ENCODE measurements at regions not wholly inside any gene's neighbourhood (a gene's known extent, or its start where the extent isn't known, plus 50 kb on each side); places are given as distances from the start of the nearest gene placed in this dataset.

DNA sequence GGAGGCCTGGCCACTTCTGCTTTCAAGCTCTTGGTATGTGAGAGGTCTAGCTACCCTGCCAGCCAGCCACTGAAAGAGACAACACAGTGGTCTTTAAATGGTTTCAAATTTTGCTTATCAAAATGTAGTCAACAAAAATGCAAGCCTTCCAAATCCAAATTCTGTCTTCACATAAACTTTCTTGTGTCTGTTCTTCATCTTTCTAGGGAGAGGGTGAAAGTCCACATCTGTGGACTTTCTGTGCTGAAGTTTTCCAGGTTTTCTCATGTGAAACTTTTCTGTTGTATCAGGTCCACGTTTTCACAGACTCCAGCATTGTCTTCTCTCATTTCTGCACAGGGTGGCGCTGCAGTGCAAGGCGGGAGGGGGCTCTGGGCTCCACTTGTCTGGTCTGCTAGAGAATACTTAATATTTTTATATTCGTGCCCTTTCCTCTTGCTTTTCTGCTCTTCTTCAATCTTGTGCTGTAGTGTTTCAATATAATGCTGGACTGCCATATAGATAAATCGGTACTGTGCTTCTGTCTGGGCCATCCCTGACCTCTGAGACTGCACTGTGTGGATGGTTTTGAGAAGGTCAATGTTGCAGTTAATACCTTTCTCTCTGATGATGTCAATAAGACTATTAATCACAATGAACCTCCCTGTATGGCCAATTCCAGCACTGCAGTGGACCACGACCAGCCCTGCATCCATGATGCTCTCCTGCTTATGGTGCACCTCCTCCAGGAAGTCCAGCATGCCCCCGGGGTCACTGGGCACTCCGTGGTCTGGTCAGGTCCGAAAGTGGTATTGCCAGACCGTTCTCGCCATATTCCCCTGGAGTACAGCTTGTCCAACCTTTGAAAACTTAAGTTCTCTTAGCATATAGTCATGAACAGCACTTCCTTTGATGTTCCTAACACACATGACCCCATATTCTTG lies 161.6 kb upstream of the TNFAIP3 start:
- H3K4me1 ChIP-seq (ENCODE audit: control insufficient read depth in 1 of 2, insufficient read depth in 2 of 2, low read length in 2 of 2) = peaks cover 12 to 24% of the 10 kb centered on the region in 2 donors
- H3K9ac ChIP-seq (ENCODE audit: low read depth in 1 of 2, low read length in 2 of 2) = no peak overlapping the region
- no peak overlapping the region for H3K27ac ChIP-seq (ENCODE audit: low read depth, low read length)
- H3K27me3 ChIP-seq (ENCODE audit: control insufficient read depth in 1 of 2, insufficient read depth in 2 of 2, low read length in 2 of 2) = no peaks in the 10 kb centered on the region
- no peak overlapping the region for H3K4me3 ChIP-seq (ENCODE audit: low read depth in 1 of 2, low read length in 2 of 2)
- no peaks in the 10 kb centered on the region for H3K36me3 ChIP-seq (ENCODE audit: control insufficient read depth in 1 of 2, insufficient read depth in 2 of 2, low read length in 2 of 2)
- H3K9me3 ChIP-seq (ENCODE audit: control insufficient read depth in 1 of 2, low read length in 2 of 2) = no peaks in the 10 kb centered on the region

DNA sequence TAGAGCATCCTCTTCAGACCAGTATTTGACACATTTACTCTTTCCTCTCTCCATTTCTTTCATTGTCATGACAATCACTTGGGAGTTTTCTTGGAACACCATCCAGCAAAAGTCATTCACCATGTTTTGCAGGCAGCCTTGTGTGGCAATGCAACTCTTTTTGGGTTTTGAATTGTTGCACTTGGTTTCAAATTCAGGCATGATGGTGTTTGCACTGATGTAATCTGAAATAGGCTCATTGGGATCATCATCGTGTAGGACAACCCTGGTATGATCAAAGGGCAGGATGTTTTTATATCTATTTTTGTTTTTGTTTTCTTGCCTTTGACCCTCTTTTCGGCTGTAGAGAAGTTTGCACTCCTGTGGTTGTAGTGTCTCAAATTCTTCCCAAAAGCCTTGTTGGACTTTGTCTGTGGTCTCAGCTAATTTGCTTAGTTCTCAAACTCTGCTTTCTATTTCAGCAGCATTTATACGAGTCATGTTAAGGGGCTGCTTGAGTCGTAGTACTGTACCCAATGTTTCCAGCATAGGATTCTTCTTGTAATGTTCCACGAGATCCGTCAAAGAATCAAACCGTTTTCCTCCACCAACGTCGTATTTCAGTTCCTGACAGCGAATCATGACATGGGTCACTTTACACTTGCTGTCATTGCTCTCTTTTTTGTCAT lies 160.8 kb upstream of the TNFAIP3 start:
- no peaks in the 10 kb centered on the region for H3K27me3 ChIP-seq (ENCODE audit: control insufficient read depth in 1 of 2, insufficient read depth in 2 of 2, low read length in 2 of 2)
- H3K9ac ChIP-seq (ENCODE audit: low read depth in 1 of 2, low read length in 2 of 2) = no peak overlapping the region
- H3K4me1 ChIP-seq (ENCODE audit: control insufficient read depth in 1 of 2, insufficient read depth in 2 of 2, low read length in 2 of 2) = peaks cover 12 to 27% of the 10 kb centered on the region in 2 donors
- H3K27ac ChIP-seq (ENCODE audit: low read depth, low read length) = no peak overlapping the region
- H3K9me3 ChIP-seq (ENCODE audit: control insufficient read depth in 1 of 2, low read length in 2 of 2) = no peaks in the 10 kb centered on the region
- H3K4me3 ChIP-seq (ENCODE audit: low read depth in 1 of 2, low read length in 2 of 2) = no peak overlapping the region
- no peaks in the 10 kb centered on the region for H3K36me3 ChIP-seq (ENCODE audit: control insufficient read depth in 1 of 2, insufficient read depth in 2 of 2, low read length in 2 of 2)

DNA sequence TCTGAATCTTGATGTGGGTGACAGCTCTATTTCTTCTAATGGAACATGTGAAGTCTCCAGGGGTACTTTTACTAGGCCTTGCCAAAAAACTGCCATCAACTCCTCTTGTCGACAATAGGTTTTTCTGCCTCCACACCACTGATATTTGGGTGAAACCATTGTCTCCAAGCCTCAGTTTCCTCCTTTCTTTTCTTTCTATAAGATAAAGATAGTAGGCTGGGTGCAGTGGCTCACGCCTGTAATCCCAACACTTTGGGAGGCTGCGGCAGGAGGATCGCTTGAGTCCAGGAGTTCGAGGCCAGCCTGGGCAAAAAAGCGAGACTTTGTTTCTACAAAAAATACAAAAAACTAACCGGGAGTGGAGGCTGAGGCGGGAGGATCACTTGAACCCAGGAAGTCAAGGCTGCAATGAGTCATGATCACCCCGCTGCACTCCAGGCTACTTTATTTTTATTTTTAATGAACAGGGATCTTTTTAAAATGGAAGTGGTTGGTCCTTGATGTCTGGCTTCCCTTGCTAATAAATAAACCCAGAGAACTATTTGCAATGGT lies 159.9 kb upstream of the TNFAIP3 start:
- H3K4me3 ChIP-seq (ENCODE audit: low read depth in 1 of 2, low read length in 2 of 2) = no peak overlapping the region
- no peak overlapping the region for H3K27ac ChIP-seq (ENCODE audit: low read depth, low read length)
- no peaks in the 10 kb centered on the region for H3K27me3 ChIP-seq (ENCODE audit: control insufficient read depth in 1 of 2, insufficient read depth in 2 of 2, low read length in 2 of 2)
- no peaks in the 10 kb centered on the region for H3K36me3 ChIP-seq (ENCODE audit: control insufficient read depth in 1 of 2, insufficient read depth in 2 of 2, low read length in 2 of 2)
- peaks cover 12 to 27% of the 10 kb centered on the region in 2 donors for H3K4me1 ChIP-seq (ENCODE audit: control insufficient read depth in 1 of 2, insufficient read depth in 2 of 2, low read length in 2 of 2)
- H3K9ac ChIP-seq (ENCODE audit: low read depth in 1 of 2, low read length in 2 of 2) = peak overlapping the region in 1 of 2 donors; percentile 35
- H3K9me3 ChIP-seq (ENCODE audit: control insufficient read depth in 1 of 2, low read length in 2 of 2) = no peaks in the 10 kb centered on the region

DNA sequence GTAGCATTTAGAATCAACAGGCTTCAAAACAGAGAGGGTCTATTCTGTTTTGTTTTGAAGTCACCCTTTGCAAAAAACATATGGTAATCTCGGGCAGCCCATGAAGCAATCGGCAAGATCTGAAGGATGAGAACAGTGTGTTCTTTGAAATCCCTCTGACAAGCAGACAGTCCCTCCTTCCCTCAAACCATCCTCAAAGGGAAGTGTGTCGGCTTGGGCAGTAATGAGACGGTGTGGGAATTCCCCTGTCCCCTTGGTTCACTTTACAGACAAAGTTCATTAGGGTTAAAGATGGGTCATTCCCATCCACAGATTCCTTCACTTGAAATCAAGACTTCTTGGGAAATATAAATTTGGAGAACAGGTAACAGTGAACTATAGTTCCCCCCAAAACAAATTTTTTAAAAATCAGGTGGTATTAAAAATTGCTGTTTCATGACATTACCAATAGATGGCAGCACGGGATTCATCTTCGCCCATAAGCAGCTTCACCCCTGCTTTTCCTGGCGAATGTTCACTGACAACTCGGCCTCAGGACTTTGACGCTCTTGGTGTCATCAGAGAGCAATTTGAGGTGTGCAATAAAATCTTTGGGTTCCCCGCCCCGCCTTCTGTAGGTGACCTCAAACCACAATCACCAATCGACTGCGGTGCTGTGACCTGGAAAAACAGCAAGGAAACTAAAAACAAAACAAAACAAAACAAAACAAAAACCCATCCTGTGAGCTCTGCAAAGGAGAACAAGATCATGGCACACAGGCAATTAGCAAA lies 159.3 kb upstream of the TNFAIP3 start:
- H3K9ac ChIP-seq (ENCODE audit: low read depth in 1 of 2, low read length in 2 of 2) = peak overlapping the region in 1 of 2 donors; percentile 35
- H3K4me3 ChIP-seq (ENCODE audit: low read depth in 1 of 2, low read length in 2 of 2) = peak overlapping the region; percentile 17 to 52

DNA sequence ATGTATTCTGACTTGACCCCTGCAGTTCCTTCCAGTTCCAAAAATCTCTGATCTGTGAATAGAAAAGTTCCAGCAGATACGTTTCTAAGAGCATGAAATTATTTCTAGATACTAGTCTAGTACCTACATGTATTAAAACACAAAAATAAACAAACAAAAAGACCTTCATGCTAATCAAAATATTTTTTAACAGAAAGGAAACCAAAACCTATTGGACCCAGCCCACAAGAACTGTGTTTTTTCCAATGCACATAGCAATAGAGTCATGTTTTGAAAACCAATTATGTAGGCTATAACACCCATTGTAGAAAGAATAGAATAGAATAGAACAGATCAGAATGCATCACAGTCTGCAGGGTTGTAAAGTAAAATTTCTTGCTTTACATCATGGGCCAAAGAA lies 158.6 kb upstream of the TNFAIP3 start:
- Histone ChIP-seq H3K4me3 (ENCODE audit: low read depth in 1 of 2, low read length in 2 of 2) (no peak overlapping the region), H3K27me3 (ENCODE audit: control insufficient read depth in 1 of 2, insufficient read depth in 2 of 2, low read length in 2 of 2) (no peaks in the 10 kb centered on the region), H3K9me3 (ENCODE audit: control insufficient read depth in 1 of 2, low read length in 2 of 2) (no peaks in the 10 kb centered on the region), H3K36me3 (ENCODE audit: control insufficient read depth in 1 of 2, insufficient read depth in 2 of 2, low read length in 2 of 2) (no peaks in the 10 kb centered on the region), H3K9ac (ENCODE audit: low read depth in 1 of 2, low read length in 2 of 2) (peak overlapping the region in 1 of 2 donors; percentile 35), H3K4me1 (ENCODE audit: control insufficient read depth in 1 of 2, insufficient read depth in 2 of 2, low read length in 2 of 2) (peaks cover 12 to 27% of the 10 kb centered on the region in 2 donors), H3K27ac (ENCODE audit: low read depth, low read length) (no peak overlapping the region)

More for the DNA sequence above, 159.3 kb upstream of the TNFAIP3 start:
- H3K36me3 ChIP-seq (ENCODE audit: control insufficient read depth in 1 of 2, insufficient read depth in 2 of 2, low read length in 2 of 2) = no peaks in the 10 kb centered on the region
- no peaks in the 10 kb centered on the region for H3K27me3 ChIP-seq (ENCODE audit: control insufficient read depth in 1 of 2, insufficient read depth in 2 of 2, low read length in 2 of 2)
- peaks cover 12 to 27% of the 10 kb centered on the region in 2 donors for H3K4me1 ChIP-seq (ENCODE audit: control insufficient read depth in 1 of 2, insufficient read depth in 2 of 2, low read length in 2 of 2)
- no peak overlapping the region for H3K27ac ChIP-seq (ENCODE audit: low read depth, low read length)
- H3K9me3 ChIP-seq (ENCODE audit: control insufficient read depth in 1 of 2, low read length in 2 of 2) = no peaks in the 10 kb centered on the region

DNA sequence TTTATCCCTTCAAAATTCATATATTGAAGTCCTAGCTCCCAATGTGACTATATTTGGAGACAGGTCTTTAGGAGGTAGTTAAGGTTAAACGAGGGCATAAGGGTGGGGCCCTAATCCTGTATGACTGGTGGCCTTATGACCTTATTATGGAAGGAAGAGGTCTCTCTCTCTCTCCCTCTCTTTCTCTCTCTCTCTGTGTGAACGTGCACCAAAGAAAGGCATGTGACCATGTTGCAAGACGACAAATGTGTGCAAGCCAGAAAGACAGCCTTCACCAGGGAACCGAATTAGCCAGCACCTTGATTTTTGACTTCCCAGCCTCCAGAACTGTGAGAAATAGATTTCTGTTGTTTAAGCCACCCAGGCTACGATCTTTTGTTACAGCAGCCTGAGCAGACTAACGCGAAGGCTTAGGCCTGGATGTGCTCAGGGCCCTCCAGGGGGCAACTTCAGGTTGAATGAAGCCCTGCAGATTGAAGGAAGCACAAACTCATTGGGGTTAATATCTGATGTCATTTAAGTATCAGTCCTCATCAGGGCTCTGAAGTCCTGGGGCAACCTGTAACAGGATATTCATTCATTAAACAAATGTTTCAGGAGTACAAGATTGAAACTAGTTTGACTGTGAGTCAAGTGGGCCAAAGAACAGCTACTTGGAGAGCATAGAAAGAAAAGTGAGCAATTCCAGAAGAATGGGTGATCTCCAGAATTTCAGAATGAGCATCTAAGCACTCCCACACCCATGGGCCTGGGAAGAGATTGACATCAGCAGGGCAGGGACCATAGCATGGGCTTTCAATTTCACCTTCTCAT lies 157.4 kb upstream of the TNFAIP3 start:
- H3K27ac ChIP-seq (ENCODE audit: low read depth, low read length) = no peak overlapping the region
- H3K9me3 ChIP-seq (ENCODE audit: control insufficient read depth in 1 of 2, low read length in 2 of 2) = no peaks in the 10 kb centered on the region

DNA sequence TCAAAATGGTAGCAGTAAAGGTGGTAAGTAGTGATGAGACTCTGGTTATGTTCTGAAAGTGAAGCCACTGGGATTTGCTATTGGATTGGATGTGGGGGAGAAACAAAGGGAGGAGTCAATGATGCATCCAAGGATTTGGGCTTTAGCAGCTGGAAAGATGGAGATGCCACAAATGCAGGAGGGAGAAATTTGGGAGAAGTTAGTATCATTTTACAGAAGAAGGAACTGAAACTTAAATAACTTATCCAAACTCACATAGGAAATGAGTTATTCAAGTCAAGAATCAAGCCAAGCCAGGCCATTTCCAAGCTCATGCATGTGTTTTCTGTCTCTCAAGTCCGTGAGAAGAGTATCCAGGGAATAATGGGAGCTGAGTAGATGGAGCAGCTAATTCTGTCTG lies 155.1 kb upstream of the TNFAIP3 start:
- no peak overlapping the region for H3K4me3 ChIP-seq (ENCODE audit: low read depth in 1 of 2, low read length in 2 of 2)
- no peak overlapping the region for H3K27ac ChIP-seq (ENCODE audit: low read depth, low read length)
- H3K9ac ChIP-seq (ENCODE audit: low read depth in 1 of 2, low read length in 2 of 2) = no peak overlapping the region
- H3K4me1 ChIP-seq (ENCODE audit: control insufficient read depth in 1 of 2, insufficient read depth in 2 of 2, low read length in 2 of 2) = peaks cover 12 to 20% of the 10 kb centered on the region in 2 donors
- H3K9me3 ChIP-seq (ENCODE audit: control insufficient read depth in 1 of 2, low read length in 2 of 2) = no peaks in the 10 kb centered on the region
- no peaks in the 10 kb centered on the region for H3K27me3 ChIP-seq (ENCODE audit: control insufficient read depth in 1 of 2, insufficient read depth in 2 of 2, low read length in 2 of 2)
- H3K36me3 ChIP-seq (ENCODE audit: control insufficient read depth in 1 of 2, insufficient read depth in 2 of 2, low read length in 2 of 2) = no peaks in the 10 kb centered on the region

More for the DNA sequence above, 157.4 kb upstream of the TNFAIP3 start:
- Histone ChIP-seq H3K4me1 (ENCODE audit: control insufficient read depth in 1 of 2, insufficient read depth in 2 of 2, low read length in 2 of 2) (peaks cover 12 to 27% of the 10 kb centered on the region in 2 donors), H3K4me3 (ENCODE audit: low read depth in 1 of 2, low read length in 2 of 2) (no peak overlapping the region), H3K36me3 (ENCODE audit: control insufficient read depth in 1 of 2, insufficient read depth in 2 of 2, low read length in 2 of 2) (no peaks in the 10 kb centered on the region), H3K27me3 (ENCODE audit: control insufficient read depth in 1 of 2, insufficient read depth in 2 of 2, low read length in 2 of 2) (no peaks in the 10 kb centered on the region), H3K9ac (ENCODE audit: low read depth in 1 of 2, low read length in 2 of 2) (no peak overlapping the region)

DNA sequence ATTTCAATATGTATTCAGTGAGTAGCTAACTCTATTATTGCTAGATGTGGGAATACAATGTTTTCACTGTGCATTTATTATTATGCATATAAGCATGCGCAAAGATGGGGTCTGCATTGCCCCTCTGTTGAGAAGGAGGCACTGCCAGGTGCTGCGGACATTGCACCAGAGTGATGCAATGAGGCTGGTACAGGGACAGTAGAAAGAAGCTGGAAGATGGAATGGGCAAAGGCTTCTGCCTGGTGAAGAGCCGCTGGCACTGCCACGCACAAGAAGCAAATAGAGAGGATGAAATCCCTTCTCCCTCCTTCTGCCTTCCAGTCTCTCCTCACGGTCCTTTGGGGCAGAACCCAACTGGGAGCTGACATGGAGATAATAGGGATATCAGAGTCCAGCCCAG lies 154.5 kb upstream of the TNFAIP3 start:
- Histone ChIP-seq H3K4me1 (ENCODE audit: control insufficient read depth in 1 of 2, insufficient read depth in 2 of 2, low read length in 2 of 2) (peaks cover 8 to 17% of the 10 kb centered on the region in 2 donors), H3K27me3 (ENCODE audit: control insufficient read depth in 1 of 2, insufficient read depth in 2 of 2, low read length in 2 of 2) (no peaks in the 10 kb centered on the region), H3K9me3 (ENCODE audit: control insufficient read depth in 1 of 2, low read length in 2 of 2) (no peaks in the 10 kb centered on the region), H3K9ac (ENCODE audit: low read depth in 1 of 2, low read length in 2 of 2) (no peak overlapping the region), H3K27ac (ENCODE audit: low read depth, low read length) (no peak overlapping the region), H3K36me3 (ENCODE audit: control insufficient read depth in 1 of 2, insufficient read depth in 2 of 2, low read length in 2 of 2) (no peaks in the 10 kb centered on the region), H3K4me3 (ENCODE audit: low read depth in 1 of 2, low read length in 2 of 2) (no peak overlapping the region)

DNA sequence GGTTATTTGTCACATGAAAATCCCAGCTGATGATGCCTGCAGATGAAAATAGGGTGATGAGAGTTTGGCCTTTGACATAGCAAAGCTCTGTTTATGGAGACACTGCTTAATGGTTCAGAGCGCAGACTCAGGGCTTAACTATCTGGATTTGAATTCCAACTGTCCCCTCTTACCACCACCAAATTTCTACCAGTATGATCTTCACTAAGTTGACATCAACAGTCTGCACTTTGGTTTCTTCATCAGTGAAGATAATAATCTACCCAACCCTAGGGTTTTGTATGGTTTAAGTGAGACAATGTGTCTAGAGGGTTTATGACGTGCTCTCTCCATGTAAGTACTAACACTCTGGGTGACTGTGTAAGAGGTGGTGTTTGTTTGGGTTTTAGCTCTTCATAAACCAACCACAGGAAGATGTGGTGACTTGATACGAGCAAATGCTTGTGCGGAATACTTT lies 151.4 kb upstream of the TNFAIP3 start:
- Histone ChIP-seq H3K9me3 (ENCODE audit: control insufficient read depth in 1 of 2, low read length in 2 of 2) (no peaks in the 10 kb centered on the region), H3K27ac (ENCODE audit: low read depth, low read length) (no peak overlapping the region)

More for the DNA sequence above, 151.4 kb upstream of the TNFAIP3 start:
- Histone ChIP-seq H3K36me3 (ENCODE audit: control insufficient read depth in 1 of 2, insufficient read depth in 2 of 2, low read length in 2 of 2) (no peaks in the 10 kb centered on the region), H3K4me1 (ENCODE audit: control insufficient read depth in 1 of 2, insufficient read depth in 2 of 2, low read length in 2 of 2) (peaks cover 0 to 1% of the 10 kb centered on the region in 2 donors), H3K4me3 (ENCODE audit: low read depth in 1 of 2, low read length in 2 of 2) (no peak overlapping the region), H3K9ac (ENCODE audit: low read depth in 1 of 2, low read length in 2 of 2) (no peak overlapping the region), H3K27me3 (ENCODE audit: control insufficient read depth in 1 of 2, insufficient read depth in 2 of 2, low read length in 2 of 2) (no peaks in the 10 kb centered on the region)
